Adrenal gland (tissue), 5 donors: ENCODE measurements at regions not wholly inside any gene's neighbourhood (a gene's known extent, or its start where the extent isn't known, plus 50 kb on each side); places are given as distances from the start of the nearest gene placed in this dataset.

Source experiments
- POLR2A ChIP-seq, 2 donors: fragments of 450-650 bp; IDR thresholded peaks; one replicate each; pipeline ENCODE4 v1.6.1; 2017; ENCODE audit warnings: antibody characterized with exemption in 2 of 2, mild to moderate bottlenecking in 2 of 2, moderate library complexity in 1 of 2
- TF ChIP-seq, protein P1 (sequence below), 6 experiments: fragments of 450-650 bp in 4 of 6; fragments of 200-600 bp in 2 of 6; sonication (generic) in 1 of 6; IDR thresholded peaks; 1 replicate in 5 of 6; 2 replicates in 1 of 6; pipeline versions ENCODE4 v1.5.1 to v1.8.0; 2016 to 2021; ENCODE audit warnings: antibody characterized with exemption in 6 of 6, mild to moderate bottlenecking in 2 of 6, moderate library complexity in 1 of 6
- donor health status: DM: no; HTN: no; CAD: no.

DNA sequence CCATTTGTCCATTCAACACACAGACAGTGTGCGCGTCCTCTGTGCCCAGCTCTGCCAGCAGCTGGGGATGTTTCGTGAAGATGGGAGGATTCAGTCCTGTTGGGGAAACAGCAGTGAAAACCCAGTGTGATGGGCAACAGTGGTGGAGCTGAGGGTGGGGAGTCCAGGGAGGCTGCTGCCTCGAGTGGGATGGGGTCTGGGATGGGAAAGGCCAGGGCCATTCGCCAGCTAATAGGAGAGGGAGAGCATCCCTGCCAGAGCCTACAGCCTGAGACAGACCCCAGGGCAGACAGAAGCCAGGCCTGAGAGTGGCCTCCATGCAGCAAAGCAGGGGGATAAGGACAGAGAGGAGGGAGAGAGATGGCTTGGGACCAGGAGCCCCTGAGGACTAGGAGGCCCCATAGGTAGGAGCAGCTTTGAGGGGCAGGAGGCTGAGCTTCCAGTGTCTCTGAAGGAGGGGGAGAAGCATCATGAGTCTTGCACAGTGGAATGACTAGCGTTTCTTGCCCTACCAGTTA, 252.6 kb downstream of the NPHP4 start:
- TF ChIP-seq, protein P1, sequence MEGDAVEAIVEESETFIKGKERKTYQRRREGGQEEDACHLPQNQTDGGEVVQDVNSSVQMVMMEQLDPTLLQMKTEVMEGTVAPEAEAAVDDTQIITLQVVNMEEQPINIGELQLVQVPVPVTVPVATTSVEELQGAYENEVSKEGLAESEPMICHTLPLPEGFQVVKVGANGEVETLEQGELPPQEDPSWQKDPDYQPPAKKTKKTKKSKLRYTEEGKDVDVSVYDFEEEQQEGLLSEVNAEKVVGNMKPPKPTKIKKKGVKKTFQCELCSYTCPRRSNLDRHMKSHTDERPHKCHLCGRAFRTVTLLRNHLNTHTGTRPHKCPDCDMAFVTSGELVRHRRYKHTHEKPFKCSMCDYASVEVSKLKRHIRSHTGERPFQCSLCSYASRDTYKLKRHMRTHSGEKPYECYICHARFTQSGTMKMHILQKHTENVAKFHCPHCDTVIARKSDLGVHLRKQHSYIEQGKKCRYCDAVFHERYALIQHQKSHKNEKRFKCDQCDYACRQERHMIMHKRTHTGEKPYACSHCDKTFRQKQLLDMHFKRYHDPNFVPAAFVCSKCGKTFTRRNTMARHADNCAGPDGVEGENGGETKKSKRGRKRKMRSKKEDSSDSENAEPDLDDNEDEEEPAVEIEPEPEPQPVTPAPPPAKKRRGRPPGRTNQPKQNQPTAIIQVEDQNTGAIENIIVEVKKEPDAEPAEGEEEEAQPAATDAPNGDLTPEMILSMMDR (IDR thresholded peaks at IDR 0.05), result no peak
- no peak for TF ChIP-seq POLR2A (IDR thresholded peaks at IDR 0.05)
